HG03060 (cell line): ENCODE measurements at regions not wholly inside any gene's neighbourhood (a gene's known extent, or its start where the extent isn't known, plus 50 kb on each side); places are given as distances from the start of the nearest gene placed in this dataset.

Source experiments
- ATAC-seq: cut with Tn5 transposase; IDR thresholded peaks from one replicate; pipeline ENCODE4 v1.9.1; 2021; ENCODE audit warnings: low read depth, moderate number of reproducible peaks; ENCODE audit not compliant: unreplicated experiment

GRCh38 chr16:73347500-73348375 is 299.8 kb upstream of the ZFHX3 start:
- no peak for ATAC-seq

DNA sequence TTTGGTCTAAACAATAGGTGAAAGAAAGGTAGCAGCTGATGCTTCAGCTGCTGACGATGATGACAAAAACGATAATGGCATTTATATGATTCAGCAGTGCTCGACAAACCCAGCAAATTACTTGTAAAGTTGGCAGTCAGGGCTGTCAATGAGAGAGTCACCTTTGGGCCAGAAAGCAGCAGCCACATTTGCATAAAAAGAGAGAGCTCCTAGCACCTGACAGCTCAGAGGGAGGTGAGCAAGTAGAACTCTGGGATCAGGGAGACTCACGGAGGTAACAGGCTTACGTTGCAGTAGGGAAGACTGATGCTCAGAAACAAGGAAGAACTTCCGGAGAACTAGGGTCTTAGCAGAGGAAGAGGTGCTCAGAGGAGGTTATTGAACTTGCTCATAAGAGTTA is 291.9 kb upstream of the ZFHX3 start:
- ATAC-seq: no peak

DNA sequence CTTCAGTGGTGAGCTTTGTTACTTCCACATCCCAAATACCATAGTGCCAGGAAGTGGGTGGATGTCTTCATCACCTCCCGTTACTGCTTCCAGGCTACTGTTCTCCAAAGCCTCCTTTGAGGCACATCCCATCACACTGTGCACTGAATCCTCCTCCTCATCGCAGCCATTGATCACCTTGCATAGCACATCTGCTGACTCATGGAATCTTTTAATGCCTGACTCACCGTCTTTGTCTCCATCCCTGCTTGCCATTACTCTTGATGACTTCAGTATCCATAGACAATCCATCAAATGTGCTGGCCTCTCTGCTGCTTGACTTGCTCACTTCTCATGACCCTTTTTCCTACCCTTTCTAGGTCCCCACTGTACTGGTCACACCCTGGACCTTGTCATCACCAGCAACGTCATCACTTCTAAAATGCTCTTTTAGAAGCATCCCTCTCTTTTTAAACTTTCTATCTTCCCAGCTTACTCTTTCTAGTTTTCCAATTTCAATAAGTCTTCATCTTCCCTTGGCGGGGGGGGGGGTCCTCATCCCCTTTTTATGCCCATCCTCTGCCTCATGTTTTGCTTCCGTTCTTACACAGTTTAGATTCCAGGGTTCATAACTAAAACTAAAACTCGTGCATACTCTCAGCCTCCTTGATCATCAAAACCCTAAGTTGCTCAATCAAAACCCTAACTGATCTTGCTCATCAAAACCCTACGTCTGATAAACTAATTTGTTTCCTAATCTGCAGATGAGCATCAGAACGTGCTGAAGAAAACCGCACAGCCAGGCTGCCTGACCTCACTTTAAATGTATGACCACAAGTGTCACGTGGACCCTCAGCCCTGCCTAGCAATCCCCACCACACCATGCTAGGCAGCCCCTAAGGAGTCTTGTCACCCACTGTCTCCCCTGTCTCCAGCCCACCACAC is 289.7 kb upstream of the ZFHX3 start:
- ATAC-seq: no peak

GRCh38 chr16:73329358-73330286 is 281.7 kb upstream of the ZFHX3 start:
- ATAC-seq: no peak

GRCh38 chr16:73326770-73327470 is 279.0 kb upstream of the ZFHX3 start:
- ATAC-seq: no peak

- ATAC-seq: no peak
Measured at GRCh38 chr16:73326221-73326620, 278.3 kb upstream of the ZFHX3 start.

DNA sequence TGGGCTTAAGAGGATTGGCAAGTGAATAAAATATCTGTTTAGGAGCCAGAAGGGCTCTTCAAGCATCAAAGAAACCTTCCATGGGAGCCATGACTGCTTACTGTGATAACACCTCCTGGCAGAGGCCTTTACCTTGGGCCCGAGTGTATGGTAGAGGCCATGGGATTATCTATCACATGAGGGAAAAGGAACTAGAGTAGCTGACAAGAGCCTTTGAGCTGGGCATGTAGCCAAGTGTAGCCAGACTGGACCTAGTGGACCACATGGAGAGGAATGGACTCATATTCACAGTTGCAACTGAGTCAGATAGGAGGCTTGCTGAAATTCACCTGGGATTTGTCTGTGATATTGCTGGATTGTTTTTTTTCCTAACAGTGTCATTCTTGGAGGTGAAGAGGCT is 276.0 kb upstream of the ZFHX3 start:
- ATAC-seq: no peak

- no peak for ATAC-seq
Measured at GRCh38 chr16:73322856-73323255, 274.9 kb upstream of the ZFHX3 start.

- no peak for ATAC-seq
Measured at GRCh38 chr16:73321853-73322252, 273.9 kb upstream of the ZFHX3 start.

GRCh38 chr16:73319737-73320136 is 271.8 kb upstream of the ZFHX3 start:
- ATAC-seq: no peak

- ATAC-seq: no peak
Measured at GRCh38 chr16:73319261-73319660, 271.3 kb upstream of the ZFHX3 start.

DNA sequence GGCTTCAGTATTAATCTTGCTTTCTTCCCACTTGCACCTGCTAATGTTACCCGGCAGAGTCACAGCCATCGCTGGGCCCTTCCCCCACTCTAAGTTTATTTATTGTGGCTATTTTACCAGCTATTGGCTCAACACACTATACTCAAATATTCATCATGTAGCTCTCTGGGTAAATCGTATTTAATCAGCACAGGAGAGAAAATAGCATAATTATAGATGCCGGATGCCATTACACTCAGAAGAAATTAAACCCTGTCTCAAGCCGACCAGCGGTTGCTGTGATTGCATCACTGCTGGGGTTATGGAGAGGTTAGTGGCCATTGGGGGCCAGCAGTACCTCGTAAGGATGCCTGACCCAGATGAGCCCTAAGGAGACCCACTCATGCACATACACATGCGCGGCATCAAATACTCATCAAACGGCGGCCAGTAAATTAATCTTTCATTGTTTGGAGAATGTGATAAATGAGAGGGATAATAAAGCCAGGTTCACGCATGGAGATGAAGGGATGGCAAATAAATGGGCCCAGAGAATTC is 269.5 kb upstream of the ZFHX3 start:
- no peak for ATAC-seq

DNA sequence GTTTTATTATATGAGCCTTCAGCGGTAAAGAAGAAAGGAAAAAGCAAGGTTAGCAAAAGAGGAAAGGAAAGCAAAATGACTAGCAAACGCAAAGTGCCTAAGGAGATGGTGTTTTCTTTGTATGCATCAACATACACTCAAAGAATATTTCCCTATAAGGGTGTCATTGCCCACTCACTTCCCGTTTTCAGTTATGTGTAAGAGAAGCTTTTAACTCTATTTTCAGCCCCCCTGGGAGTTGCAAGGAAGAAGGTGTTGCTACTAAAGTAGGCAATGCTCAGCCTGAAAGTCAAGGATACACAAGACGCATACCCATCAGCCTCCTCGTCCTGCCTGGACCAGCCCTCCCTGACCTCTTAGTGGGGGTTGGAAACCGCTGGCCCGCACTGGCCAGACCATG is 267.7 kb upstream of the ZFHX3 start:
- peak; percentile 78 for ATAC-seq

DNA sequence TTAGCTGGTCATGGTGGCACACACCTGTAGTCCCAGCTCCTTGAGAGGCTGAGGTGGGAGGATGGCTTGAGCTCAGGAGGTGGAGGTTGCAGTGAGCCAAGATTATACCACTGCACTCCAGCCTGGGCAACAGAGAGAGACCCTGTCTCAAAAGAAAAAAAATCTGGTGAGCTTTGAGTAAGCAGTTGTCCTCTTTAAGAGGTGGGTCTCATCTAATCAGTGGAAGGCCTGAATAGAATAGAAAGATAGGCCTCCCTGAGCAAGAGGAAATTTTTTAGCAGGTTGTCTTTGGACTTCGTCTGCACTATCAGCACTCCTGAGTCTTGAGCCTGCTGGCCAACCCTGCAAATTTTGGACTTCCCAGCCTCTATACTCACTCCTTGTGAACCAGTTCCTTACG is 266.0 kb upstream of the ZFHX3 start:
- ATAC-seq: no peak

DNA sequence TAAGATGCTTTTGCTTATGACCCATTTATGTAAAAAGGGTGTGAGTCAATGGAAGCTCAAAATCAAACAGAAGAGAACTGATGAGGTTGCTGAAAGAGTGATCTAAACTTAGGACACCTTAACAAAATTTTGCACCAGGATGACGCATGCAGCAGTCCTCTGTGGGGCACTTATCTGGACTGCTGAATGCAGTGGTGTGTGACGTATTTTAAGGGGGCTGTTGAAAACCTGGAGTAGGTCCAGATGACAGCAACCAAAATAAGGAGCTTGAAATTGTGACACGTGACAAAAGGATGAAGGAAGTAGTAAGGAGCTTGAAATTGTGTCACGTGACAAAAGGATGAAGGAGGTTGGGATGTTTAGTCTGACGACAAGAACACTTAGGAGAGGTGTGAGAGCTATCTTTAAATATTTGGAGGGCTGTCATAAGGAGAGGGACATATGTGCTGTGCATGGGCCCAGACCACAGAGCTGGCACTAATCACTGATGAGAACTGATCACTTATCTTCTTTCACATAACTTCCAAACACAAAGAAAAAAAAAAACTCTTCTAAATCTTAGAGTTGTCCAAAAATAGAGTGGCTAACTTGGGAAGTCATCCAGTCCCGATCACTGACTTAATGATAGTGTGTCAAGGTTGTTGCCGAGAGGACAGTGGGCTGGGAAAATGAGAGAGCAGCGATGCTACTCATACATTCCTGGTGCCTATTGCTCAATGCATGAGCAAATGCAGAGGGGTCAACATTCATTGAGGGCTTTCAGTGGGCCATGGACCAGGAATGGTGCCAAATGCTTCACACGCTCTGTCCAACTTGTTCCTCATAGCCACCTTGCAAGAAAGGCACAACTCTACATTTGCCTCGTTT is 264.2 kb upstream of the ZFHX3 start:
- no peak for ATAC-seq

DNA sequence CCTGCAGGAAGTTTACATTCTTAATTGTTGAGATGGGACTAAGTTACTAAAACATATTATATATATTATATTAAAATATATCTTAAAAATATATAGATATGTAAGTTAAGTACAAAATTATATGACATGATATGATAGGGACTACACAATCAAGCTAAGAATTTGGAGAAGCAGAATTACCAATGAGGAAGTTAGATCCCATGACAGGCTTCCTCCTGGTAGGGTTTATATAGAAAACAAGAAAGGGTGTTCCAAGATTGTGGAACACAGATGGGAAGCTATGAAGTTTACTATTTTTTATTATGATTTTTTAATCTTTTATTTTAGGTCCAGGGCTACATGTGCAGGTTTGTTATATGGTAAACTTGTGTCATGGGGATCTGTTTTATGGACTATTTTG is 260.8 kb upstream of the ZFHX3 start:
- no peak for ATAC-seq

- no peak for ATAC-seq
Measured at GRCh38 chr16:73306901-73307413, 259.0 kb upstream of the ZFHX3 start.

DNA sequence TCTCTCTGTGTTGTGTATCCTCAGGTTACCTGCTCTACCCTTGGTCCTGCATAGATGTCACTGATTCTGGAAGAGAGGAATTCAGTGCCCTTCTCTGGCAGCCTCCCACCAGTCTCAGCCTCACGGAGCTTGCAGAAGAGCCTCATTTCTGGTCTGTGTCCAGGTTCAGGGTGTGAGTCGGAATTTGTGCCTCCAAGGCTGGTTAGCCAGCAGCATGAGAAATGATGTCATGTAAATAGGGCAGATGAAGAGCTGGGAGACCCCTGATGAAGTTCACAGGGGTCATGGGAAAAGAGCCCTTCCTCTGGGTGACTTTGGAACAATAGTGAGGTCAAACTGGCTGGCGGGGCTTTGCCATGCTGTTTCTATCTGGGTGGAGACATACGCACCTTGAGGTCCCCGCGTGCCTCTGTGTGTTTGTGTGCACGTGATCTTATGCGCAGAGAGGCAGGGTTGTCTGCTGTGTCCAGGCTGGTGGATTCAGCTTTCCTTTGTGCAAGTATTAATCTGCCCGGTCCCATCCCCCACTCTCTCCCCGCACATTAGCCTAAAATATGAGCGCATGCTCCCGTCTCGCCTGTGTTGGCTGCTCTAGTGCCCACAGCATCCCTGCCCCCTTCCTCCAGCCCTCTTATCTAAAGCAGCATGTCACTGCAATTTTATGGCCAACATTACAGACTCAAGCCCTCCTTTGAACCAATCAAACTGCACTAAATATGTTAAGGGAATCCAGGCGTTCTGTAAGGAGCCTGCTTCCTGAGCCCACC is 256.3 kb upstream of the ZFHX3 start:
- ATAC-seq: no peak
